ENCODE measurements at regions not wholly inside any gene's neighbourhood (a gene's known extent, or its start where the extent isn't known, plus 50 kb on each side); places are given as distances from the start of the nearest gene placed in this dataset.

- no peak overlapping the region for H3K4me2 ChIP-seq (ENCODE audit: insufficient read depth in 1 of 2, low read depth in 2 of 2, low read length in 2 of 2)
- no peak overlapping the region for H3K18ac ChIP-seq (ENCODE audit: extremely low read depth, low read length)
- no peak overlapping the region for H2AK5ac ChIP-seq (ENCODE audit: low read depth, low read length)
- H3K4me3 ChIP-seq (ENCODE audit: extremely low read depth in 1 of 4, insufficient read depth in 2 of 4, low read depth in 3 of 4, low read length in 4 of 4) = no peak overlapping the region
- POLR2A ChIA-PET (ENCODE audit: partially characterized antibody) = interaction anchor here (0.9 kb wide), 1 partner anchor 65 kb away, joined by 4 read pairs; no protein-coding TSS in a partner anchor
- DNase-seq (ENCODE audit: low read depth in 1 of 2, low spot score in 2 of 2) (no peak), FAIRE-seq (no peak)
- H3K36me3 ChIP-seq (ENCODE audit: control insufficient read depth in 2 of 4, insufficient read depth in 4 of 4, low read length in 3 of 4) = no peaks in the 10 kb centered on the region
- H4K5ac ChIP-seq (ENCODE audit: insufficient read length, low read depth, low read length) = no peak overlapping the region
- H4K20me1 ChIP-seq (replicated peaks in 1 of 2; ENCODE audit: control insufficient read depth in 1 of 2, insufficient read depth in 2 of 2, low read length in 2 of 2) = peaks cover 0 to 1% of the 10 kb centered on the region in 2 experiments
- H3K27ac ChIP-seq (ENCODE audit: low read depth, low read length) = no peak overlapping the region
- no peak overlapping the region for H3K9ac ChIP-seq (replicated peaks in 1 of 4; ENCODE audit: extremely low read depth in 1 of 4, low read depth in 3 of 4, low read length in 3 of 4)
- H2BK15ac ChIP-seq (ENCODE audit: low read length) = no peak overlapping the region
- no peaks in the 10 kb centered on the region for H3K23me2 ChIP-seq (ENCODE audit: low read depth, low read length)
- no peak overlapping the region for H2BK12ac ChIP-seq (ENCODE audit: low read depth, low read length)
- no peaks in the 10 kb centered on the region for H3K79me1 ChIP-seq (ENCODE audit: low read depth, low read length)
- no peaks in the 10 kb centered on the region for H3K79me2 ChIP-seq (ENCODE audit: control insufficient read depth in 1 of 2, insufficient read depth in 2 of 2, low read length in 2 of 2)
- no peak overlapping the region for H2BK5ac ChIP-seq (ENCODE audit: low read depth, low read length)
- no peak for TF ChIP-seq GTF2F1 (IDR thresholded peaks at IDR 0.05; ENCODE audit: borderline replicate concordance, low read depth, low read length)
- no peak for TF ChIP-seq ASH2L (IDR thresholded peaks at IDR 0.05; ENCODE audit: low read length)
- TF ChIP-seq CHD1 (IDR thresholded peaks at IDR 0.05; ENCODE audit: low read depth, low read length) = no peak
- 96% methylated on average over 2 of the region's 2 CpGs; no CpG with 5 or more reads in 1 of the 2 experiments for WGBS, 2 experiments (ENCODE audit: extremely low coverage in 1 of 2, insufficient coverage in 1 of 2, insufficient read length in 1 of 2, insufficient replicate concordance in 2 of 2, low coverage in 1 of 2, low lambda C conversion rate in 2 of 2, missing lambda C conversion rate in 1 of 2)
- no peak overlapping the region for H3K56ac ChIP-seq (replicated peaks; ENCODE audit: insufficient read length, low read depth, low read length)
- H3K4me1 ChIP-seq (replicated peaks in 1 of 4; ENCODE audit: control insufficient read depth in 3 of 4, insufficient read depth in 4 of 4, low read length in 3 of 4) = peaks cover 0 to 6% (median 5%) of the 10 kb centered on the region in 4 experiments; a peak in 4 of 7 replicates
- no peak overlapping the region for H2BK120ac ChIP-seq (replicated peaks; ENCODE audit: low read depth, low read length)
- H3K23ac ChIP-seq (ENCODE audit: insufficient read length) = no peak overlapping the region
- no peak overlapping the region for H3K14ac ChIP-seq (ENCODE audit: insufficient read length)
- no peaks in the 10 kb centered on the region; a peak in 2 of 7 replicates for H3K27me3 ChIP-seq (replicated peaks in 1 of 4; ENCODE audit: control insufficient read depth in 3 of 4, extremely low read depth in 1 of 4, insufficient read depth in 3 of 4, low read length in 3 of 4)
- no peak overlapping the region for H3K4ac ChIP-seq (replicated peaks; ENCODE audit: insufficient read length, low read depth, low read length)
- H2BK20ac ChIP-seq (ENCODE audit: low read length) = no peak overlapping the region
- H4K91ac ChIP-seq (replicated peaks; ENCODE audit: insufficient read length, low read length) = no peak overlapping the region
- H3K9me3 ChIP-seq (ENCODE audit: insufficient read depth in 2 of 2, low read depth in 1 of 2, low read length in 1 of 2) = no peaks in the 10 kb centered on the region
- no peak overlapping the region for H4K8ac ChIP-seq (ENCODE audit: extremely low read depth, insufficient read depth, low read length)
- CTCF ChIA-PET (ENCODE audit: partially characterized antibody) = interaction anchor here (1.9 kb wide), 1 partner anchor 91 kb away, joined by 7 read pairs; no protein-coding TSS in a partner anchor
- no peak overlapping the region for H2AFZ ChIP-seq (ENCODE audit: low read length)
Measured at GRCh38 chr20:22495789-22496188, 88.6 kb downstream of the FOXA2 start.

All from H1 (cell line).